Small intestine (tissue), 7 donors: ENCODE measurements at regions not wholly inside any gene's neighbourhood (a gene's known extent, or its start where the extent isn't known, plus 50 kb on each side); places are given as distances from the start of the nearest gene placed in this dataset.

Source experiments
- DNase-seq, 2 donors: peaks; one replicate each; pipeline versions ENCODE4 v3.0.0 to v3.0.0-alpha.2; 2013
- FAIRE-seq: peaks from 2 replicates; lab custom pipeline; 2012; peaks lifted over from hg19 to GRCh38; lab: Jason Lieb, UNC
- H3K27ac ChIP-seq, 3 donors: one replicate each; pipeline ENCODE4 v1.5.1; 2013; ENCODE audit warnings: low read length in 2 of 3, mild to moderate bottlenecking in 2 of 3, control low read depth in 1 of 3, inconsistent platforms in 1 of 3, low read depth in 1 of 3, moderate library complexity in 1 of 3
- H3K27me3 ChIP-seq, 3 donors: one replicate each; pipeline ENCODE4 v1.6.1; 2013; ENCODE audit warnings: low read length in 3 of 3, inconsistent platforms in 1 of 3; ENCODE audit not compliant: control insufficient read depth in 3 of 3, insufficient read depth in 3 of 3
- H3K36me3 ChIP-seq, 3 donors: one replicate each; pipeline ENCODE4 v1.6.1; 2013; ENCODE audit warnings: low read length in 3 of 3, inconsistent platforms in 1 of 3, low read depth in 1 of 3, mild to moderate bottlenecking in 1 of 3, moderate library complexity in 1 of 3; ENCODE audit not compliant: control insufficient read depth in 3 of 3, insufficient read depth in 2 of 3
- H3K4me1 ChIP-seq, 3 donors: one replicate each; pipeline ENCODE4 v1.6.1; 2013; ENCODE audit warnings: low read length in 2 of 3, inconsistent platforms in 1 of 3, low read depth in 1 of 3, mild to moderate bottlenecking in 1 of 3, moderate library complexity in 1 of 3; ENCODE audit not compliant: control insufficient read depth in 3 of 3, insufficient read depth in 2 of 3
- H3K4me3 ChIP-seq, 3 donors: one replicate each; pipeline ENCODE4 v1.5.1; 2013; ENCODE audit warnings: low read length in 3 of 3, control low read depth in 1 of 3, inconsistent platforms in 1 of 3, low read depth in 1 of 3, mild to moderate bottlenecking in 1 of 3, moderate library complexity in 1 of 3
- H3K9me3 ChIP-seq, 2 donors: one replicate each; pipeline ENCODE4 v1.6.1; 2013; ENCODE audit warnings: low read depth in 1 of 2, low read length in 1 of 2; ENCODE audit not compliant: control insufficient read depth in 2 of 2, insufficient read depth in 1 of 2
- WGBS, 3 donors: extraction: QIAGEN DNeasy Blood & Tissue Kit; methylation state at CpG; one replicate each; pipeline ENCODE4 v1.1.7; 2013; 5-methylcytosine and 5-hydroxymethylcytosine counted together
- donor health status: healthy with polysubstance abuse.
- donor health status: control.
- donor health status: control.
- donor health status: Bipolar disorder and iron deficiency.
- donor health status: healthy.

DNA sequence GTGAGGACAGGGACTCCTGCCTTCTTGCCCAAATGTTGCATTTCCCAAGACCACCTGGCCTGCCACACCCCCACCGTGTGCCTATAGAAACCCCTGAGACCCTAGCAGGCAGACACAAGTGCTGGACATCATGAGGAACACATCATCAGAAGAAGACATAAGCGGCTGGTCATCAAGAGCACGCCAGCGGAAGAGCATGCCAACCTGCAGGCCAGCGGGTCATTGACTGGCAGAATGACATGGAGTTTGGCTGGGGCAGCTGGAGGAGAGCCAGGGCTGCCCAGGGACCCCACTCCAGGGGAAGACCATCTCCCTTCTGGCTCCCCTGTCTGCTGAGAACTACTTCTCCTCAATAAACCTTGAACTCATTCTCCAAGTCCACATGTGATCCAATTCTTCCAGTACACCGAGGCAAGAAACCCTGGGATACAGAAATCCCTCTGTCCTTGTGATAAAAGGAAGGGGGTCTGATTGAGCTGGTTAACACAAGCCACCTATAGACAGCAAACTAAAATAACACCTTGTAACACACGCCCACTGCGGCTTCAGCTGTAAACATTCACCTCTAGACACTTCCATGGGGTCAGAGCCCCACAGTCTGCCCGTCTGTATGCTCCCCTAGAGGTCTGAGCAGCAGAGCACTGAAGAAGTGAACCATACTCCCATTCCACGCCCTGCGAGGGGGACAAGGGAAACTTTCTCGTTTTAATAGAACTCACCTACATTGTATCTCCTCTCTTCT lies 164.8 kb upstream of the EMCN start:
- H3K27me3 ChIP-seq, result no peaks in the 10 kb centered on the region
- H3K9me3 ChIP-seq, result no peaks in the 10 kb centered on the region
- no peaks in the 10 kb centered on the region for H3K36me3 ChIP-seq
- H3K27ac ChIP-seq, result no peak overlapping the region
- no peak overlapping the region for H3K4me3 ChIP-seq
- FAIRE-seq (no peak), DNase-seq (no peak)
- WGBS, 3 donors, result 82 to 86% (median 86%) methylated on average over 12 of the region's 12 CpGs
- no peaks in the 10 kb centered on the region for H3K4me1 ChIP-seq

- FAIRE-seq, result no peak
- 84 to 92% (median 92%) methylated on average over 3 of the region's 3 CpGs for WGBS, 3 donors
Measured at GRCh38 chr4:100681289-100681688, 163.5 kb upstream of the EMCN start.

DNA sequence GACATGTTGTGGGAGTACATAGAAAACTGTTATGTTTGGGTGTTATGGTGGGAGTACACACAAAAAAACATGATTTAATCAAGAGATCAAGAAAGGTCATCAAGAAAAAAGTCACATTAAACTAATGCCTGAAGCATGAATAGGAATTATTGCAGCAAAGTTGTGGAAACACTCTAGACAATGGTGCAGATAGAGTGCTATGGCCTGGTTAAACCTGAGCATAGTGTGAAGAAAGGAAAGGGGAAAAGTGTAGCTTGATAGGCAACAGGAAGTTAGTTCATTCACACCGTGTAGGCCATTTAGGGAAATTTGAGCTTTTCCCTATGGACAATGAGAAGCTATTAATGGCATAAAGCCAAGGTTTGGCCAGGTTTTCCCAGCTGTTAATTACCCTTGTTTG lies 162.1 kb upstream of the EMCN start:
- no peak for FAIRE-seq
- H3K36me3 ChIP-seq, result no peaks in the 10 kb centered on the region
- no peak overlapping the region for H3K4me3 ChIP-seq
- no peaks in the 10 kb centered on the region for H3K27me3 ChIP-seq
- no peaks in the 10 kb centered on the region for H3K9me3 ChIP-seq
- WGBS, 3 donors, result 24 to 32% (median 27%) methylated on average over 1 of the region's 1 CpG
- no peak overlapping the region for H3K27ac ChIP-seq
- no peak for DNase-seq
- H3K4me1 ChIP-seq, result no peaks in the 10 kb centered on the region

More at GRCh38 chr4:100681289-100681688, 163.5 kb upstream of the EMCN start:
- no peak for DNase-seq
- H3K27me3 ChIP-seq, result no peaks in the 10 kb centered on the region
- H3K36me3 ChIP-seq, result no peaks in the 10 kb centered on the region
- no peak overlapping the region for H3K4me3 ChIP-seq
- H3K4me1 ChIP-seq, result no peaks in the 10 kb centered on the region
- H3K27ac ChIP-seq, result no peak overlapping the region
- no peaks in the 10 kb centered on the region for H3K9me3 ChIP-seq

DNA sequence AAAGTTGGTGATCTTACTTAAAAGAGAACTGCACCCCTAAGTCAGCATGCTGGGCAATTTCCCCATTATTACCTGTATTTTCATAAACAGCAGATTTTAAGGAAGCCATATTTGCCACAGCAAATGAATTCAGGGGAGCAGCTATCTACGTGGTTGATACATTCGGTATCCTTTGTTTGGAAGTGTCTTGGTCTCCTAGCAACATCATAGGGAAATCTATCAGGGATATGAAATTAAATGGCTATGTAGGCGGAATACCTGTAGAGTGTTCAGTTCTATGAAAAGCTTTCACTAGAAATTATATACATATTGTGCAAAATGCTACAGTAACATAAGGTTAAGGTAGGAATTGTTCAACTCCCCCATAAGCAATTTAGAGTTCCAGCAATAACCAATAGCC lies 157.2 kb upstream of the EMCN start:
- DNase-seq, result no peak
- WGBS, 3 donors, result 47 to 71% (median 63%) methylated on average over 3 of the region's 3 CpGs
- H3K9me3 ChIP-seq, result no peaks in the 10 kb centered on the region
- no peak overlapping the region for H3K27ac ChIP-seq
- no peak for FAIRE-seq
- no peaks in the 10 kb centered on the region for H3K36me3 ChIP-seq
- no peak overlapping the region for H3K4me3 ChIP-seq
- H3K4me1 ChIP-seq, result no peaks in the 10 kb centered on the region
- no peaks in the 10 kb centered on the region for H3K27me3 ChIP-seq

DNA sequence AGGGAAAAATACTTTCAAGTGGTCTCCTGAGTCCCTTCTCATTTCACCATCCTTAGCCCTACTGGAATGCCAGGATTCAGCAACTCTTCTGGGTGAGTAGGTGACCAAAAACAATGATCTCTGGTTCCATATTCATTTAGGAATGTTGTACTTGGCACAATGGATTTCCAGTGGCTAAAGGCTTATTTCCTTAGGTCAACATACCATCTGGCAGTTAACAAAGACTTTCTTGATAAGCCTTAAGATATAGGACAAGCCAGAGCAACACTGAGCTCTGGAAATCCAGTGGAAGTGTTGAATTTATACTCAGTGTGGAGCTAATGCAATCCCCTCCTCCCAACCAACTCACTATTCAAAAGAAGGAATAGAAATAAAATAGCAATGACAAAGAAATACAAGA lies 139.4 kb upstream of the EMCN start:
- Histone ChIP-seq H3K4me1 (no peaks in the 10 kb centered on the region), H3K4me3 (no peak overlapping the region), H3K27ac (no peak overlapping the region), H3K36me3 (no peaks in the 10 kb centered on the region), H3K27me3 (no peaks in the 10 kb centered on the region), H3K9me3 (no peaks in the 10 kb centered on the region)
- DNase-seq (no peak), FAIRE-seq (no peak)

GRCh38 chr4:100651499-100652175 lies 133.8 kb upstream of the EMCN start:
- H3K27ac ChIP-seq, result no peak overlapping the region
- 60 to 77% (median 67%) methylated on average over 3 of the region's 3 CpGs for WGBS, 3 donors
- no peaks in the 10 kb centered on the region for H3K4me1 ChIP-seq
- no peaks in the 10 kb centered on the region for H3K27me3 ChIP-seq
- FAIRE-seq, result no peak
- no peaks in the 10 kb centered on the region for H3K9me3 ChIP-seq
- DNase-seq, result no peak
- no peaks in the 10 kb centered on the region for H3K36me3 ChIP-seq
- H3K4me3 ChIP-seq, result no peak overlapping the region

DNA sequence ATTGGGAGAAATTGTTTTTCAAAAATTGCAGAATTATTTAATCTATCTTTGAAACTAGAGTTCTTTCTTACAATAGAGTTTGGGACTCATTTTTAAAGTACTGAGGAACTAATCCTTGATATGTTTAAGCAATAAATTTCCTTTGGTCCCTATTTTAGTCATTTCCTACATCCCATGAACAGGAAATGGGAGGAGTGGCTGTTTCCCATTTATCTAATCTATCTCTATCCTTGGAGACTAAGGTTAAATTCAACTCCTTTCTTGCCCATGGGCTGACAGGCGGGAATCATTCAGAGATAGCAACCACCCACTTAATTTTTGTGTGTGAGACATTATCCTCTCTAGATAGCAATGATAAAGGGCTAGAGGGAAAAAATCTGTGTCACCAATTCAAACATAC lies 131.6 kb upstream of the EMCN start:
- DNase-seq (no peak), FAIRE-seq (no peak)
- Histone ChIP-seq H3K4me1 (no peaks in the 10 kb centered on the region), H3K27ac (no peak overlapping the region), H3K9me3 (no peaks in the 10 kb centered on the region), H3K27me3 (no peaks in the 10 kb centered on the region), H3K36me3 (no peaks in the 10 kb centered on the region), H3K4me3 (no peak overlapping the region)
- WGBS, 3 donors, result 66 to 74% (median 66%) methylated on average over 1 of the region's 1 CpG

DNA sequence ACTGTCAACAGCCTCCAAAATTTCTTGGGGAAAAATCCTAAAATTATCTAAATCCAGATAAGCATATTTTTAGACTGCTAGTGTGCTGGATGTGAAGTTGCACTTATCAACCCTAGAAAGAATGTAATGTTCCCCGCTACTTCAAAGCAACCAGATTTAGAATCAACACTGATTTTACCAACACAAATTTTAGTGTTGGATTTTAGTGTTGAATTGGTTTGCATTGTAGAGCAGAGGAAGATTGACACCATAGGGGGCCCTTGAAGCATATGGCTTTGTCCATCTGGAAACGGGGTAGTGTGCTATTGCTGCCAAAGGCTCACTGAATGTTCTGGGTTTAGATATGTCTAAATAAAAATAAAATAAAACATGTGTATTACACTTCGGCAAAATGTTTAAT lies 126.3 kb upstream of the EMCN start:
- FAIRE-seq, result no peak

More for the DNA sequence above, 126.3 kb upstream of the EMCN start:
- Histone ChIP-seq H3K9me3 (no peaks in the 10 kb centered on the region), H3K4me1 (no peaks in the 10 kb centered on the region), H3K4me3 (no peak overlapping the region), H3K27me3 (no peaks in the 10 kb centered on the region), H3K27ac (no peak overlapping the region), H3K36me3 (no peaks in the 10 kb centered on the region)
- no peak for DNase-seq
- 77 to 84% (median 78%) methylated on average over 3 of the region's 3 CpGs for WGBS, 3 donors
